Esophagus muscularis mucosa (tissue), 4 donors: ENCODE measurements at regions not wholly inside any gene's neighbourhood (a gene's known extent, or its start where the extent isn't known, plus 50 kb on each side); places are given as distances from the start of the nearest gene placed in this dataset.

ENCODE experiments used
- DNase-seq: peaks from one replicate; pipeline ENCODE4 v3.0.0-alpha.2; 2017; ENCODE audit errors: extremely low spot score
- H3K27ac ChIP-seq, 4 donors: fragments of 200-600 bp; sonication (generic); replicated peaks in 1 of 4; 1 replicate in 3 of 4; 2 replicates in 1 of 4; pipeline ENCODE4 v1.5.1; 2016 to 2019; ENCODE audit warnings: mild to moderate bottlenecking in 1 of 4
- H3K27me3 ChIP-seq, 4 donors: fragments of 200-600 bp; sonication (generic); one replicate each; pipeline versions ENCODE4 v1.5.1 to v1.6.0; 2016 to 2019
- H3K36me3 ChIP-seq, 4 donors: fragments of 200-600 bp; sonication (generic); one replicate each; pipeline ENCODE4 v1.5.1; 2016 to 2019
- H3K4me1 ChIP-seq, 4 donors: fragments of 200-600 bp; sonication (generic); one replicate each; pipeline ENCODE4 v1.5.1; 2016 to 2019
- H3K4me3 ChIP-seq, 4 donors: fragments of 200-600 bp; sonication (generic); 1 replicate in 2 of 4; 2 replicates in 2 of 4; pipeline ENCODE4 v1.5.1; 2016 to 2019; ENCODE audit warnings: mild to moderate bottlenecking in 4 of 4, moderate library complexity in 1 of 4
- H3K9me3 ChIP-seq, 4 donors: fragments of 200-600 bp; sonication (generic); 1 replicate in 3 of 4; 2 replicates in 1 of 4; pipeline ENCODE4 v1.5.1; 2016 to 2019
- CTCF ChIP-seq, 3 experiments: fragments of 200-600 bp in 2 of 3; fragments of 450-650 bp in 1 of 3; sonication (generic) in 2 of 3; IDR thresholded peaks; one replicate each; pipeline ENCODE4 v1.5.1; 2017 to 2019; ENCODE audit warnings: antibody characterized with exemption in 3 of 3, mild to moderate bottlenecking in 2 of 3, moderate library complexity in 1 of 3
- EP300 ChIP-seq: sonication (generic); formaldehyde crosslinking; IDR thresholded peaks from one replicate; pipeline ENCODE4 v1.6.1; 2017; ENCODE audit warnings: antibody characterized with exemption
- POLR2A ChIP-seq: fragments of 450-650 bp; IDR thresholded peaks from one replicate; pipeline ENCODE4 v1.6.1; 2017; ENCODE audit warnings: antibody characterized with exemption, moderate library complexity, mild to moderate bottlenecking, low read depth
- POLR2AphosphoS5 ChIP-seq, 2 donors: sonication (generic); formaldehyde crosslinking; IDR thresholded peaks; one replicate each; pipeline ENCODE4 v1.6.1; 2017; ENCODE audit warnings: antibody characterized with exemption in 2 of 2
- WGBS: methylation state at CpG from one replicate; pipeline ENCODE4 v1.1.5; 2018; 5-methylcytosine and 5-hydroxymethylcytosine counted together
- intact Hi-C: fragments of 100-400 bp; cut with DNase I; formaldehyde crosslinking; loops from one replicate; pipeline ENCODE4 v1.15.1; 2023

GRCh38 chr4:99716996-99717395, 59.4 kb upstream of the C4orf54 start:
- Histone ChIP-seq H3K9me3 (no peaks in the 10 kb centered on the region), H3K27ac (no peak overlapping the region), H3K36me3 (no peaks in the 10 kb centered on the region), H3K4me3 (no peak overlapping the region), H3K4me1 (peaks cover 6 to 37% (median 25%) of the 10 kb centered on the region in 4 donors), H3K27me3 (no peaks in the 10 kb centered on the region)
- TF ChIP-seq CTCF (IDR thresholded peaks at IDR 0.05): no peak
- intact Hi-C loops: no loop called here
- 33% methylated on average over 1 of the region's 1 CpG for WGBS
- DNase-seq: no peak

- Histone ChIP-seq H3K9me3 (no peaks in the 10 kb centered on the region), H3K27ac (no peak overlapping the region), H3K36me3 (no peaks in the 10 kb centered on the region), H3K4me3 (no peak overlapping the region), H3K4me1 (peaks cover 5 to 41% (median 24%) of the 10 kb centered on the region in 4 donors), H3K27me3 (no peaks in the 10 kb centered on the region)
- DNase-seq: no peak
- intact Hi-C loops: no loop called here
- TF ChIP-seq EP300 (no peak), CTCF (IDR thresholded peaks at IDR 0.05) (no peak), POLR2AphosphoS5 (IDR thresholded peaks at IDR 0.05) (no peak)
These were observed 57.7 kb upstream of the C4orf54 start for GRCh38 chr4:99715286-99715685.

GRCh38 chr4:99714179-99714578, 56.6 kb upstream of the C4orf54 start:
- 86% methylated on average over 4 of the region's 4 CpGs for WGBS
- H3K9me3 ChIP-seq: no peaks in the 10 kb centered on the region
- H3K27me3 ChIP-seq: no peaks in the 10 kb centered on the region
- peaks cover 0 to 33% (median 19%) of the 10 kb centered on the region in 4 donors for H3K4me1 ChIP-seq
- no peak overlapping the region for H3K4me3 ChIP-seq
- intact Hi-C loops: no loop called here
- no peak overlapping the region for H3K27ac ChIP-seq
- DNase-seq: no peak
- TF ChIP-seq EP300 (no peak), POLR2A (no peak), POLR2AphosphoS5 (IDR thresholded peaks at IDR 0.05) (no peak), CTCF (IDR thresholded peaks at IDR 0.05) (no peak)
- H3K36me3 ChIP-seq: no peaks in the 10 kb centered on the region

GRCh38 chr4:99712530-99712929, 54.9 kb upstream of the C4orf54 start:
- no peak for TF ChIP-seq POLR2A
- no peak for TF ChIP-seq CTCF (IDR thresholded peaks at IDR 0.05)
- Histone ChIP-seq H3K27me3 (no peaks in the 10 kb centered on the region), H3K4me1 (peaks cover 0 to 32% (median 19%) of the 10 kb centered on the region in 4 donors), H3K27ac (no peak overlapping the region), H3K9me3 (no peaks in the 10 kb centered on the region), H3K4me3 (no peak overlapping the region), H3K36me3 (no peaks in the 10 kb centered on the region)
- no peak for DNase-seq
- intact Hi-C loops: no loop called here
- WGBS: 90% methylated on average over 3 of the region's 3 CpGs

DNA sequence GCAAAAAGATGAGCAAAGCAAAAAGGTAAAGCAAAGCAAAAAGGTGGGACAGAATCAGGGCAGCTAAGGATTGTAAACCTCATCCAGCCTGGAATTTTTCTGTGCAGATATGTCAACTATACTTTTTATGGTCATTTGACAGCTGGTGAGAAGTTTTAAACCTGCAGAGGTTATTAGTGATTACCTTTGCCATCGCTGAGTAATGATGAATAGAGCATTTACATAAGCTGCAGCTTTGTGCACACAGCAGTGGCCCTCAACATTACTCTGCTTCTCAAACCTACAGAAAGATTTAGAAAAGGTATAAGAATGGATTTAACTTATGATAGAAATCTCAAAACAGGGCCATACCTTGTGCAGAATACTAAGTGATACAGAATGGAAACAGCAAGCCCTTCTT, 54.5 kb upstream of the C4orf54 start:
- no peaks in the 10 kb centered on the region for H3K36me3 ChIP-seq
- WGBS: 79% methylated on average over 1 of the region's 1 CpG
- TF ChIP-seq POLR2A (no peak), EP300 (no peak), POLR2AphosphoS5 (IDR thresholded peaks at IDR 0.05) (no peak), CTCF (IDR thresholded peaks at IDR 0.05) (no peak)
- intact Hi-C loops: no loop called here
- no peaks in the 10 kb centered on the region for H3K9me3 ChIP-seq
- H3K27me3 ChIP-seq: no peaks in the 10 kb centered on the region
- no peak overlapping the region for H3K4me3 ChIP-seq
- H3K4me1 ChIP-seq: peaks cover 0 to 29% (median 17%) of the 10 kb centered on the region in 4 donors
- no peak for DNase-seq
- no peak overlapping the region for H3K27ac ChIP-seq
